IMR-90 (cell line): ENCODE measurements at regions not wholly inside any gene's neighbourhood (a gene's known extent, or its start where the extent isn't known, plus 50 kb on each side); places are given as distances from the start of the nearest gene placed in this dataset.

Source experiments
- ATAC-seq: fragments of 200-7000 bp; cut with Tn5 transposase; 2 replicates; pipeline ENCODE4 v1.9.1; 2020; ENCODE audit warnings: low read depth, mild to moderate bottlenecking, moderate library complexity
- BruUV-seq: library from RNA; stranded (reverse); fragments of 400-500 nt; replicated peaks from 2 replicates; lab custom pipeline; 2021; lab: Mats Ljungman, UMichigan
- CTCF ChIA-PET: fragments of 300-600 bp; formaldehyde crosslinking; extraction: SDS; loops from one replicate; lab custom pipeline; 2021; ENCODE audit warnings: antibody characterized with exemption; lab: Yijun Ruan, JAX
- POLR2A ChIA-PET: fragments of 300-600 bp; sonication (Branson Sonifier 250); formaldehyde crosslinking; loops from one replicate; lab custom pipeline; 2022; ENCODE audit warnings: antibody characterized with exemption; ENCODE audit not compliant: unreplicated experiment; lab: Charles Lee
- DNase-seq: peaks from one replicate; pipeline ENCODE4 v3.0.0; 2013
- H2AFZ ChIP-seq: replicated peaks from 2 replicates; pipeline ENCODE3; 2013; ENCODE audit warnings: low read length, mild to moderate bottlenecking; ENCODE audit not compliant: poor library complexity
- H2AK5ac ChIP-seq: 2 replicates; pipeline ENCODE4 v1.6.1; 2013; ENCODE audit warnings: low read depth, low read length, inconsistent platforms
- H2AK9ac ChIP-seq: replicated peaks from 2 replicates; pipeline ENCODE3; 2013; ENCODE audit warnings: mild to moderate bottlenecking, low read depth, low read length, moderate library complexity; ENCODE audit not compliant: poor library complexity
- H2BK120ac ChIP-seq: 2 replicates; pipeline ENCODE4 v1.6.1; 2013; ENCODE audit warnings: low read depth, low read length, inconsistent platforms
- H2BK15ac ChIP-seq: 3 replicates; pipeline ENCODE4 v1.6.1; 2013; ENCODE audit warnings: low read depth, low read length, inconsistent platforms
- H2BK20ac ChIP-seq: 2 replicates; pipeline ENCODE4 v1.6.1; 2013; ENCODE audit warnings: low read depth, mild to moderate bottlenecking, inconsistent platforms, low read length, moderate library complexity
- H2BK5ac ChIP-seq: 2 replicates; pipeline ENCODE4 v1.6.1; 2013; ENCODE audit warnings: mild to moderate bottlenecking, low read depth, low read length, inconsistent platforms; ENCODE audit not compliant: poor library complexity, severe bottlenecking
- H3K14ac ChIP-seq: replicated peaks from 2 replicates; pipeline ENCODE4 v1.6.1; 2013; ENCODE audit warnings: low read depth, low read length, inconsistent platforms
- H3K18ac ChIP-seq: 2 replicates; pipeline ENCODE4 v1.6.1; 2013; ENCODE audit warnings: low read depth, low read length, control low read depth
- H3K23ac ChIP-seq: 2 replicates; pipeline ENCODE4 v1.6.1; 2013; ENCODE audit warnings: low read depth, low read length, inconsistent platforms
- H3K27ac ChIP-seq: 2 replicates; pipeline ENCODE4 v1.5.1; 2013; ENCODE audit warnings: mild to moderate bottlenecking, control low read depth, low read length; ENCODE audit not compliant: insufficient read depth
- H3K27me3 ChIP-seq: 2 replicates; pipeline ENCODE4 v1.6.1; 2013; ENCODE audit warnings: low read length; ENCODE audit not compliant: control insufficient read depth, insufficient read depth
- H3K36me3 ChIP-seq: 2 replicates; pipeline ENCODE4 v1.6.1; 2013; ENCODE audit warnings: low read length, mixed read lengths; ENCODE audit not compliant: control insufficient read depth, insufficient read depth
- H3K4ac ChIP-seq: 2 replicates; pipeline ENCODE4 v1.6.1; 2013; ENCODE audit warnings: low read depth, low read length, inconsistent platforms
- H3K4me1 ChIP-seq: 2 replicates; pipeline ENCODE4 v1.6.1; 2013; ENCODE audit warnings: low read length, mixed read lengths; ENCODE audit not compliant: control insufficient read depth, insufficient read depth
- H3K4me2 ChIP-seq: 2 replicates; pipeline ENCODE4 v1.6.1; 2013; ENCODE audit warnings: low read depth, mild to moderate bottlenecking, control low read depth, low read length, moderate library complexity
- H3K4me3 ChIP-seq: 2 replicates; pipeline ENCODE4 v1.5.1; 2013; ENCODE audit warnings: low read depth, mild to moderate bottlenecking, control low read depth, low read length, moderate library complexity; ENCODE audit not compliant: insufficient read depth
- H3K56ac ChIP-seq: 2 replicates; pipeline ENCODE4 v1.6.1; 2013; ENCODE audit warnings: low read length, inconsistent platforms; ENCODE audit not compliant: insufficient read depth; ENCODE audit errors: extremely low read depth
- H3K79me1 ChIP-seq, 2 experiments: 2 replicates each; pipeline ENCODE4 v1.6.1; 2013; ENCODE audit warnings: low read length in 2 of 2, inconsistent platforms in 1 of 2, low read depth in 1 of 2
- H3K9ac ChIP-seq: 2 replicates; pipeline ENCODE4 v1.6.1; 2013; ENCODE audit warnings: low read depth, low read length, control low read depth
- H3K9me1 ChIP-seq: 2 replicates; pipeline ENCODE4 v1.6.1; 2013; ENCODE audit warnings: low read length, inconsistent platforms; ENCODE audit not compliant: insufficient read depth
- H3K9me3 ChIP-seq: 2 replicates; pipeline ENCODE4 v1.6.1; 2013; ENCODE audit warnings: low read length; ENCODE audit not compliant: control insufficient read depth, insufficient read depth
- H4K20me1 ChIP-seq: 2 replicates; pipeline ENCODE4 v1.6.1; 2013; ENCODE audit warnings: low read length, inconsistent platforms; ENCODE audit not compliant: insufficient read depth
- H4K5ac ChIP-seq: 2 replicates; pipeline ENCODE4 v1.6.1; 2013; ENCODE audit warnings: mild to moderate bottlenecking, low read depth, low read length, control low read depth
- H4K8ac ChIP-seq, 2 experiments: 2 replicates each; pipeline ENCODE4 v1.6.1; 2013; ENCODE audit warnings: low read depth in 2 of 2, low read length in 2 of 2, control low read depth in 1 of 2, inconsistent platforms in 1 of 2
- H4K91ac ChIP-seq: 2 replicates; pipeline ENCODE4 v1.6.1; 2013; ENCODE audit warnings: low read depth, low read length, inconsistent platforms; ENCODE audit not compliant: insufficient read depth
- BHLHE40 ChIP-seq: fragments of 150-350 bp; IDR thresholded peaks from 2 replicates; pipeline ENCODE4 v1.6.1; 2016; ENCODE audit warnings: mild to moderate bottlenecking, low read depth, low read length
- CEBPB ChIP-seq: IDR thresholded peaks from 2 replicates; pipeline ENCODE4 v1.6.1; 2012; ENCODE audit warnings: low read depth, low read length, improper control_type of control experiment
- CHD1 ChIP-seq: IDR thresholded peaks from 2 replicates; pipeline ENCODE4 v1.6.1; 2012; ENCODE audit warnings: low read depth, low read length, improper control_type of control experiment
- CTCF ChIP-seq: conservative IDR thresholded peaks from 2 replicates; pipeline ENCODE4 v1.5.1; 2012; ENCODE audit warnings: mild to moderate bottlenecking, low read depth, low read length, improper control_type of control experiment
- ELK1 ChIP-seq: fragments of 150-350 bp; IDR thresholded peaks from 2 replicates; pipeline ENCODE4 v1.6.1; 2016; ENCODE audit warnings: low read depth, mild to moderate bottlenecking, low read length, moderate library complexity, borderline replicate concordance
- FOS ChIP-seq: fragments of 150-350 bp; IDR thresholded peaks from 2 replicates; pipeline ENCODE4 v1.6.1; 2016; ENCODE audit warnings: low read depth, low read length
- MAFK ChIP-seq: IDR thresholded peaks from 2 replicates; pipeline ENCODE4 v1.6.1; 2012; ENCODE audit warnings: low read depth, low read length, improper control_type of control experiment
- MAZ ChIP-seq: IDR thresholded peaks from 2 replicates; pipeline ENCODE4 v1.6.1; 2012; ENCODE audit warnings: low read depth, mild to moderate bottlenecking, low read length, improper control_type of control experiment, moderate library complexity, borderline replicate concordance
- MXI1 ChIP-seq: IDR thresholded peaks from 2 replicates; pipeline ENCODE4 v1.6.1; 2012; ENCODE audit warnings: low read depth, mild to moderate bottlenecking, low read length, moderate library complexity, borderline replicate concordance
- NFE2L2 ChIP-seq: fragments of 150-350 bp; IDR thresholded peaks from 2 replicates; pipeline ENCODE4 v1.6.1; 2016; ENCODE audit warnings: low read depth, mild to moderate bottlenecking, low read length
- POLR2A ChIP-seq: IDR thresholded peaks from 2 replicates; pipeline ENCODE4 v1.6.1; 2012; ENCODE audit warnings: mild to moderate bottlenecking, low read depth, low read length
- RAD21 ChIP-seq: IDR thresholded peaks from 2 replicates; pipeline ENCODE4 v1.6.1; 2012; ENCODE audit warnings: low read length, improper control_type of control experiment
- RCOR1 ChIP-seq: IDR thresholded peaks from 2 replicates; pipeline ENCODE4 v1.6.1; 2012; ENCODE audit warnings: mild to moderate bottlenecking, low read length, improper control_type of control experiment; ENCODE audit not compliant: insufficient replicate concordance
- RFX5 ChIP-seq: IDR thresholded peaks from 2 replicates; pipeline ENCODE4 v1.8.0; 2012; ENCODE audit warnings: low read depth, mild to moderate bottlenecking, low read length, moderate library complexity
- SMC3 ChIP-seq: fragments of 150-350 bp; IDR thresholded peaks from 2 replicates; pipeline ENCODE4 v1.6.1; 2016; ENCODE audit warnings: low read depth, mild to moderate bottlenecking, antibody characterized with exemption, low read length, moderate library complexity
- USF2 ChIP-seq: fragments of 150-350 bp; IDR thresholded peaks from 2 replicates; pipeline ENCODE4 v1.6.1; 2017; ENCODE audit warnings: mild to moderate bottlenecking, antibody characterized with exemption, low read length, low read depth
- WGBS, 2 experiments: methylation state at CpG; one replicate each; pipeline versions ENCODE4 v1.1.5 to v1.1.7; 2013; ENCODE audit warnings: missing lambda C conversion rate in 2 of 2; ENCODE audit not compliant: insufficient read length in 1 of 2; ENCODE audit errors: extremely low coverage in 2 of 2; 5-methylcytosine and 5-hydroxymethylcytosine counted together
- dilution Hi-C: fragments of 300-500 bp; cut with HindIII; formaldehyde crosslinking; loops from one replicate; pipeline ENCODE4 v1.14.3; 2018; ENCODE audit warnings: low sequenced_read_pairs; ENCODE audit not compliant: unreplicated experiment
- in situ Hi-C: fragments of 300-500 bp; cut with MboI; formaldehyde crosslinking; loops from 3 replicates; pipeline ENCODE4 v1.14.3; 2019; ENCODE audit warnings: low sequenced_read_pairs, inconsistent platforms, mixed read lengths
- intact Hi-C: fragments of 100-400 bp; cut with micrococcal nuclease; formaldehyde crosslinking; loops from 2 replicates; pipeline ENCODE4 v1.10.0; 2022

GRCh38 chr2:17426743-17427142, 91.5 kb downstream of the RAD51AP2 start:
- Histone ChIP-seq H3K4ac (no peak overlapping the region), H2BK120ac (no peak overlapping the region), H3K18ac (no peak overlapping the region), H2BK5ac (no peak overlapping the region), H3K4me2 (no peak overlapping the region), H3K79me1 (no peaks in the 10 kb centered on the region), H3K4me3 (no peak overlapping the region), H2AFZ (no peak overlapping the region), H4K20me1 (no peaks in the 10 kb centered on the region), H3K9me3 (no peaks in the 10 kb centered on the region), H2AK9ac (no peak overlapping the region), H2AK5ac (no peak overlapping the region), H3K9ac (no peak overlapping the region), H2BK20ac (no peak overlapping the region), H3K36me3 (no peaks in the 10 kb centered on the region), H4K5ac (no peak overlapping the region), H3K56ac (no peak overlapping the region), H3K27ac (no peak overlapping the region), H2BK15ac (no peak overlapping the region), H4K8ac (no peak overlapping the region), H3K27me3 (no peaks in the 10 kb centered on the region), H3K9me1 (no peaks in the 10 kb centered on the region), H3K14ac (no peak overlapping the region), H3K4me1 (no peaks in the 10 kb centered on the region), H4K91ac (no peak overlapping the region), H3K23ac (no peak overlapping the region)
- dilution Hi-C loops (no loop called here), in situ Hi-C loops (no loop called here), intact Hi-C loops (no loop called here)
- no peak for TF ChIP-seq MAFK
- TF ChIP-seq ELK1 = no peak
- TF ChIP-seq CEBPB = no peak
- TF ChIP-seq MAZ = no peak
- TF ChIP-seq FOS = no peak
- TF ChIP-seq USF2 = no peak
- TF ChIP-seq BHLHE40 = no peak
- no peak for TF ChIP-seq RCOR1
- TF ChIP-seq POLR2A = no peak
- TF ChIP-seq RAD21 = no peak
- TF ChIP-seq MXI1 = no peak
- no peak for TF ChIP-seq NFE2L2
- TF ChIP-seq CTCF = no peak
- TF ChIP-seq SMC3 = no peak
- no peak for TF ChIP-seq CHD1
- no peak for TF ChIP-seq RFX5
- no peak for ATAC-seq
- DNase-seq = no peak
- no TSS peak for BruUV-seq
- ChIA-PET POLR2A (no interaction called here), CTCF (no interaction called here)
- no CpG with 5 or more reads among the region's 1 CpG for WGBS, 2 experiments
